GM12874 (cell line): ENCODE measurements at regions not wholly inside any gene's neighbourhood (a gene's known extent, or its start where the extent isn't known, plus 50 kb on each side); places are given as distances from the start of the nearest gene placed in this dataset.

Experiments used
- TF ChIP-seq, protein P1 (sequence below): IDR thresholded peaks from 2 replicates; pipeline ENCODE4 v1.5.1; 2011; ENCODE audit warnings: low read depth, mild to moderate bottlenecking, control low read depth, low read length, moderate library complexity; ENCODE audit not compliant: insufficient read depth

- TF ChIP-seq, protein P1, sequence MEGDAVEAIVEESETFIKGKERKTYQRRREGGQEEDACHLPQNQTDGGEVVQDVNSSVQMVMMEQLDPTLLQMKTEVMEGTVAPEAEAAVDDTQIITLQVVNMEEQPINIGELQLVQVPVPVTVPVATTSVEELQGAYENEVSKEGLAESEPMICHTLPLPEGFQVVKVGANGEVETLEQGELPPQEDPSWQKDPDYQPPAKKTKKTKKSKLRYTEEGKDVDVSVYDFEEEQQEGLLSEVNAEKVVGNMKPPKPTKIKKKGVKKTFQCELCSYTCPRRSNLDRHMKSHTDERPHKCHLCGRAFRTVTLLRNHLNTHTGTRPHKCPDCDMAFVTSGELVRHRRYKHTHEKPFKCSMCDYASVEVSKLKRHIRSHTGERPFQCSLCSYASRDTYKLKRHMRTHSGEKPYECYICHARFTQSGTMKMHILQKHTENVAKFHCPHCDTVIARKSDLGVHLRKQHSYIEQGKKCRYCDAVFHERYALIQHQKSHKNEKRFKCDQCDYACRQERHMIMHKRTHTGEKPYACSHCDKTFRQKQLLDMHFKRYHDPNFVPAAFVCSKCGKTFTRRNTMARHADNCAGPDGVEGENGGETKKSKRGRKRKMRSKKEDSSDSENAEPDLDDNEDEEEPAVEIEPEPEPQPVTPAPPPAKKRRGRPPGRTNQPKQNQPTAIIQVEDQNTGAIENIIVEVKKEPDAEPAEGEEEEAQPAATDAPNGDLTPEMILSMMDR = no peak
Observed at GRCh38 chr1:112244131-112244530, 151.9 kb upstream of the CTTNBP2NL start.

DNA sequence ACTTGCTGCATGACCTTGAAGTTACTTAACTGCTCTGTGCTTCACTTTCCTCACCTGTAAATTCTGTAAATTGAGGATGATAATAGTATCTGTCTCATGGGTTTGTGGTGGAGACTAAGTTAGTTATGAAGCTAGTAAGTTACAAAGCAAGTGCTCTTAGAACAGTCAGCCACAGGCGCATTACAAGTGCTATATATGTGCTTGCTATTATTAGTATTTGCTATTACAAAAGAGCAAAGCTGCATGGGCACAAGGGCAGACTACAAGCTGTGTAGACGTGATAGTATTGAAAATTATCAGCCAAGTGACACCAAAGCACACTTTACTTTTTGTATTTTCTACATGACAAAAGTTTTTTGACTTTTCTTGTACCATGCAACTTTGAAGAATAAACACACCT lies 150.9 kb upstream of the CTTNBP2NL start:
- TF ChIP-seq, protein P1 = no peak

DNA sequence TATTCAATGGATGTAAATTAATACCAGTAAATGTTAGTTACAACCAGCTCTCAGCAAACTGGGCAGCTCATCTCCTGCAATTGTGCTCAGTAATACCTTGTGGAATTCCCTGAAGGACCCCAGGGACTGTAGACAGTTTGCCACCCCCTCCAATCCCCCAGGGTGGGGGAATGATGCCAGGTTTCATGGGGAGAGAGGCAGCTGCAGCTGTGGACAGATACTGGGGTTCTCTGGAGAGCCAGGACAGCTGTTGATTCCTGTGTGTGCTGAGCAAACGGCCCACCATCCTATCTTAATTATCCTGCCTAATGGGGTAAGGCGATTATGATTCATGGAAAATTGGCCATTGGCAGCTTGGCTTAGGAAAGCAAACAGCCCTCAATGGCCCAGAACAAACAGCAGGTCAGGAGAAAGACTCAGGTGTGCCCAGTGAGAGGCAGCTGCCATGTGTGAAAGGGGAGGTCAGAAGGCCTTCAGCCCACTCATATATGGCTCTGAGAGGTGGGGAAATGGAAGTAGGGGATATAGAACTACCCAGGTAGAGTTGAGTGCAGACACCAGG lies 148.9 kb upstream of the CTTNBP2NL start:
- TF ChIP-seq, protein P1 = no peak

DNA sequence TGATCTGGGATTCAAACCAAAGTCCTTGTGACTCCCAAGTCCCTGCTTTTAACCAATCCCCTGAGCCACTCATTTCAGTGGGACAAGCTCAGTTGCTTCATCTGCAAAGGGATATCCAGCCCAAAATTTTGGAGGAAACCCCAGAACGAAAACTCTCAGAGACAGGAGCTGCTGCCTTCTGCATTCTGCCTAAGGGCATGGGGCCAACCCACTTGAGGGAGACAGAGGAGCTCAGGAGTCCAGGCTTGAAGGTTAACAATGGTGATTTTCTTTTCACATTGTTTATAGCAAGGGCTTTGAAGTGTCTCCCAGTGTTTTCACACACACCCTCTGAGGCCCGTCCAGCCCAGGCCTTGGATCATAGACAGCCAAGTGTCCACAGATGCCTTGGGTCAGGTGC lies 148.1 kb upstream of the CTTNBP2NL start:
- TF ChIP-seq, protein P1 = no peak

DNA sequence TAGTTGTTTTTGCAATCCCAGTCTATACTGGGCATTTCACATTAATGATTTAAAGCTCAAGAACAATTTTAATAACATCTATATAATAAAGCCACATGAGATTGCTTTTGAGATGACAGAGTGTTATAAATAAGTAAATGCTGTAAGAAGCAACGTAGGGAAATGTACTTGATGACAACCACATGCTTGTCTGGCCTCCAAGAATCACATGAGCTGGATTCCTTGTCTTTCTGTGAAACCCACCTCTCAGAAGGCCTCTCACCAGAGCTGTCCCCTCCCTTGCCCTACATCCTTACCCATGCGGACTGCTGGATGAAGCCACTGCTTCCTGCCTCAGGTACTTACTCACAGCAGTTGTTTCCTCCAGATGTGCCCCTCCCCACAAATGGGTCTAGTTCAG lies 145.1 kb upstream of the CTTNBP2NL start:
- TF ChIP-seq, protein P1 = no peak

- TF ChIP-seq, protein P1 = no peak
Observed at GRCh38 chr1:112251766-112252506, 144.1 kb upstream of the CTTNBP2NL start.

DNA sequence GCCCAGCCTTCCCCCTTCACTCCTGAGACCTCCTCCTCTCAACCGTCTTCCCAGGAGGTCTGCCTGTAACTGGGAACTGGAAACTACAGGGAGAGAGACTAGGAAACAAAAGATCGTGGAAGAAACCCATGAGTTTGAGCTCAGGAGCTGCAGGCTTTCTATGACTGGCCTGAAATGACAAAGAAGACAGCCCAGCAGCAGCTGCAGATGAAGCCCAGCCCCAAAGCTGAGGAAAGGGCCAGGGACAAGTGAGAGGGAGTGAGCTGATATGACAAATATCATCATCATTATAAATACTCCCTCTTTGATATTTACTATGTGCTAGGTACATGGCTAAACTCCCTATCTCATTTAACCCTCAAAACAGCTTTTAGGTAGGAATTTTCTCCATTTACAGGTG lies 142.6 kb upstream of the CTTNBP2NL start:
- TF ChIP-seq, protein P1 = no peak
